ENCODE measurements at regions not wholly inside any gene's neighbourhood (a gene's known extent, or its start where the extent isn't known, plus 50 kb on each side); places are given as distances from the start of the nearest gene placed in this dataset.

GRCh38 chr7:52831321-52831720 is 204.1 kb upstream of the POM121L12 start:
- DNase-seq (ENCODE audit: low read depth): no peak
- TF ChIP-seq CTCF (IDR thresholded peaks at IDR 0.05; ENCODE audit: insufficient read depth, low read depth, low read length, missing control alignments): no peak
- H3K4me3 ChIP-seq (ENCODE audit: low read depth, low read length): no peak overlapping the region

GRCh38 chr7:52830801-52831200 is 204.6 kb upstream of the POM121L12 start:
- no peak for TF ChIP-seq CTCF (IDR thresholded peaks at IDR 0.05; ENCODE audit: insufficient read depth, low read depth, low read length, missing control alignments)
- no peak overlapping the region for H3K4me3 ChIP-seq (ENCODE audit: low read depth, low read length)
- DNase-seq (ENCODE audit: low read depth): no peak

GRCh38 chr7:52826515-52827265 is 208.7 kb upstream of the POM121L12 start:
- TF ChIP-seq CTCF (IDR thresholded peaks at IDR 0.05; ENCODE audit: insufficient read depth, low read depth, low read length, missing control alignments): no peak
- no peak overlapping the region for H3K4me3 ChIP-seq (ENCODE audit: low read depth, low read length)
- DNase-seq (ENCODE audit: low read depth): no peak

- no peak overlapping the region for H3K4me3 ChIP-seq (ENCODE audit: low read depth, low read length)
- no peak for TF ChIP-seq CTCF (IDR thresholded peaks at IDR 0.05; ENCODE audit: insufficient read depth, low read depth, low read length, missing control alignments)
Measured at GRCh38 chr7:52825611-52826010, 209.8 kb upstream of the POM121L12 start.

GRCh38 chr7:52811537-52811936 is 223.9 kb upstream of the POM121L12 start:
- no peak for TF ChIP-seq CTCF (IDR thresholded peaks at IDR 0.05; ENCODE audit: insufficient read depth, low read depth, low read length, missing control alignments)
- DNase-seq (ENCODE audit: low read depth): no peak
- H3K4me3 ChIP-seq (ENCODE audit: low read depth, low read length): no peak overlapping the region

More at GRCh38 chr7:52825611-52826010, 209.8 kb upstream of the POM121L12 start:
- DNase-seq (ENCODE audit: low read depth): no peak

GRCh38 chr7:52799817-52800216 is 235.6 kb upstream of the POM121L12 start:
- no peak overlapping the region for H3K4me3 ChIP-seq (ENCODE audit: low read depth, low read length)
- no peak for DNase-seq (ENCODE audit: low read depth)
- TF ChIP-seq CTCF (IDR thresholded peaks at IDR 0.05; ENCODE audit: insufficient read depth, low read depth, low read length, missing control alignments): no peak

- no peak overlapping the region for H3K4me3 ChIP-seq (ENCODE audit: low read depth, low read length)
- TF ChIP-seq CTCF (IDR thresholded peaks at IDR 0.05; ENCODE audit: insufficient read depth, low read depth, low read length, missing control alignments): no peak
- no peak for DNase-seq (ENCODE audit: low read depth)
Measured at GRCh38 chr7:52797801-52798200, 237.6 kb upstream of the POM121L12 start.

All from GM12865 (cell line).